ENCODE measurements at regions not wholly inside any gene's neighbourhood (a gene's known extent, or its start where the extent isn't known, plus 50 kb on each side); places are given as distances from the start of the nearest gene placed in this dataset.

DNA sequence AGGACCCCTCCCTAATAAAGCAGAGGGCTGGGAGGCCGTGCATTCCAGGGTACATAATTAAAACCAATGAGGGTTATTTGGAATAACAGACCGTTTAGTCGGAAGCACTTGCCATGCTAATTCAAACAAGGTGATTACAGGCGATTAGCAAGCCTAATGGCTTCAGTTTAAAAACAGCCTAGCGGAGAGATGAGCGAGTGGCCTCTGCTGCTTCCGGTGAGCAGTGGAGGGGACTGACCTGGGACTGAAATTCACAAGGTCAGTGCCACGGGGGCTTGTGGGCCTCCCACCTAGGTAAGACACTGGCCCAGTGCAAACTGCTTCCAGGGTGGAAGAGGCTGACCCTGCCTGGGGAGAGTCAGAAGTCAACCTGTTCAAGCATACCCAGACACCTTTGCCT is 56.8 kb upstream of the ALX4 start:
- BruUV-seq (replicated peaks) = no TSS peak

GRCh38 chr11:44367452-44367851 is 57.5 kb upstream of the ALX4 start:
- intact Hi-C loops (cut with micrococcal nuclease; ENCODE audit: unreplicated experiment) = no loop called here
- POLR2A ChIA-PET = no interaction called here
- in situ Hi-C loops (cut with MboI) = no loop called here
- SMC1A ChIA-PET (ENCODE audit: uncharacterized antibody, unreplicated experiment) = no interaction called here
- no TSS peak for BruUV-seq (replicated peaks)
- no peaks in the 10 kb centered on the region for H4K20me1 ChIP-seq (ENCODE audit: control insufficient read depth, insufficient read depth)
- H3K4me2 ChIP-seq (ENCODE audit: control insufficient read depth, insufficient read depth) = no peak overlapping the region
- H3K9me3 ChIP-seq (replicated peaks; ENCODE audit: control insufficient read depth, insufficient read depth, low read length) = no peaks in the 10 kb centered on the region; the same call in 2 of the 3 replicates
- no peak overlapping the region for H3K9ac ChIP-seq (ENCODE audit: control insufficient read depth, insufficient read depth, low read length)
- H3K27me3 ChIP-seq (replicated peaks in 1 of 2; ENCODE audit: control insufficient read depth in 2 of 2, insufficient read depth in 2 of 2, low read length in 1 of 2) = no peaks in the 10 kb centered on the region; a peak in 1 of 4 replicates
- RAD21 ChIA-PET (ENCODE audit: unreplicated experiment) = no interaction called here
- no peak for DNase-seq (ENCODE audit: low read depth, low spot score)
- H3K36me3 ChIP-seq (ENCODE audit: control insufficient read depth in 2 of 2, insufficient read depth in 2 of 2, low read length in 1 of 2) = no peaks in the 10 kb centered on the region
- no peak overlapping the region for H3K27ac ChIP-seq (ENCODE audit: control insufficient read depth, insufficient read depth)
- no peaks in the 10 kb centered on the region for H3K4me1 ChIP-seq (ENCODE audit: control insufficient read depth, insufficient read depth, low read length)
- H2AFZ ChIP-seq (ENCODE audit: control insufficient read depth, low read depth, low read length) = no peak overlapping the region
- no peak for FAIRE-seq
- no peak overlapping the region for H3K4me3 ChIP-seq
- CTCF ChIA-PET = no interaction called here
- ATAC-seq = no peak
- WGBS (ENCODE audit: insufficient coverage, insufficient replicate concordance, low lambda C conversion rate, missing lambda C conversion rate) = 24% methylated on average over 1 of the region's 1 CpG
- H3K79me2 ChIP-seq (ENCODE audit: control insufficient read depth, insufficient read depth, low read length) = no peaks in the 10 kb centered on the region
- TF ChIP-seq SMC3 (IDR thresholded peaks at IDR 0.05; ENCODE audit: borderline replicate concordance, low read length) (no peak), FOXK2 (IDR thresholded peaks at IDR 0.05) (no peak), SRF (IDR thresholded peaks at IDR 0.05; ENCODE audit: low read depth in 2 of 2, low read length in 2 of 2) (no peak), HDGF (IDR thresholded peaks at IDR 0.05) (no peak), IKZF1 (conservative IDR thresholded peaks at IDR 0.05) (no peak), SUZ12 (IDR thresholded peaks at IDR 0.05; ENCODE audit: unreplicated experiment) (no peak), HDAC6 (IDR thresholded peaks at IDR 0.05; ENCODE audit: unreplicated experiment) (no peak), POLR2A (IDR thresholded peaks at IDR 0.05; ENCODE audit: low read depth, low read length) (no peak), SMARCA5 (IDR thresholded peaks at IDR 0.05) (no peak), CHD2 (IDR thresholded peaks at IDR 0.05; ENCODE audit: borderline replicate concordance, low read depth, low read length) (no peak)
- TF ChIP-seq, protein P1, sequence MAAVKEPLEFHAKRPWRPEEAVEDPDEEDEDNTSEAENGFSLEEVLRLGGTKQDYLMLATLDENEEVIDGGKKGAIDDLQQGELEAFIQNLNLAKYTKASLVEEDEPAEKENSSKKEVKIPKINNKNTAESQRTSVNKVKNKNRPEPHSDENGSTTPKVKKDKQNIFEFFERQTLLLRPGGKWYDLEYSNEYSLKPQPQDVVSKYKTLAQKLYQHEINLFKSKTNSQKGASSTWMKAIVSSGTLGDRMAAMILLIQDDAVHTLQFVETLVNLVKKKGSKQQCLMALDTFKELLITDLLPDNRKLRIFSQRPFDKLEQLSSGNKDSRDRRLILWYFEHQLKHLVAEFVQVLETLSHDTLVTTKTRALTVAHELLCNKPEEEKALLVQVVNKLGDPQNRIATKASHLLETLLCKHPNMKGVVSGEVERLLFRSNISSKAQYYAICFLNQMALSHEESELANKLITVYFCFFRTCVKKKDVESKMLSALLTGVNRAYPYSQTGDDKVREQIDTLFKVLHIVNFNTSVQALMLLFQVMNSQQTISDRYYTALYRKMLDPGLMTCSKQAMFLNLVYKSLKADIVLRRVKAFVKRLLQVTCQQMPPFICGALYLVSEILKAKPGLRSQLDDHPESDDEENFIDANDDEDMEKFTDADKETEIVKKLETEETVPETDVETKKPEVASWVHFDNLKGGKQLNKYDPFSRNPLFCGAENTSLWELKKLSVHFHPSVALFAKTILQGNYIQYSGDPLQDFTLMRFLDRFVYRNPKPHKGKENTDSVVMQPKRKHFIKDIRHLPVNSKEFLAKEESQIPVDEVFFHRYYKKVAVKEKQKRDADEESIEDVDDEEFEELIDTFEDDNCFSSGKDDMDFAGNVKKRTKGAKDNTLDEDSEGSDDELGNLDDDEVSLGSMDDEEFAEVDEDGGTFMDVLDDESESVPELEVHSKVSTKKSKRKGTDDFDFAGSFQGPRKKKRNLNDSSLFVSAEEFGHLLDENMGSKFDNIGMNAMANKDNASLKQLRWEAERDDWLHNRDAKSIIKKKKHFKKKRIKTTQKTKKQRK (IDR thresholded peaks at IDR 0.05; ENCODE audit: low read depth, low read length) = no peak

More for the DNA sequence above, 56.8 kb upstream of the ALX4 start:
- intact Hi-C loops (cut with micrococcal nuclease; ENCODE audit: unreplicated experiment) (no loop called here), in situ Hi-C loops (cut with MboI) (no loop called here)
- H4K20me1 ChIP-seq (ENCODE audit: control insufficient read depth, insufficient read depth) = no peaks in the 10 kb centered on the region
- FAIRE-seq = no peak
- no peak overlapping the region for H3K4me2 ChIP-seq (ENCODE audit: control insufficient read depth, insufficient read depth)
- H3K27ac ChIP-seq (ENCODE audit: control insufficient read depth, insufficient read depth) = no peak overlapping the region
- DNase-seq (ENCODE audit: low read depth, low spot score) = no peak
- H3K9ac ChIP-seq (ENCODE audit: control insufficient read depth, insufficient read depth, low read length) = no peak overlapping the region
- CTCF ChIA-PET = no interaction called here
- no peak for ATAC-seq
- H3K4me1 ChIP-seq (ENCODE audit: control insufficient read depth, insufficient read depth, low read length) = no peaks in the 10 kb centered on the region
- H2AFZ ChIP-seq (ENCODE audit: control insufficient read depth, low read depth, low read length) = no peak overlapping the region
- RAD21 ChIA-PET (ENCODE audit: unreplicated experiment) = no interaction called here
- no peaks in the 10 kb centered on the region for H3K36me3 ChIP-seq (ENCODE audit: control insufficient read depth in 2 of 2, insufficient read depth in 2 of 2, low read length in 1 of 2)
- H3K79me2 ChIP-seq (ENCODE audit: control insufficient read depth, insufficient read depth, low read length) = no peaks in the 10 kb centered on the region
- 40% methylated on average over 8 of the region's 8 CpGs for WGBS (ENCODE audit: insufficient coverage, insufficient replicate concordance, low lambda C conversion rate, missing lambda C conversion rate)
- no peaks in the 10 kb centered on the region; the same call in 2 of the 3 replicates for H3K9me3 ChIP-seq (replicated peaks; ENCODE audit: control insufficient read depth, insufficient read depth, low read length)
- TF ChIP-seq PML (IDR thresholded peaks at IDR 0.05; ENCODE audit: low read length) (no peak), TCF3 (IDR thresholded peaks at IDR 0.05; ENCODE audit: borderline replicate concordance, insufficient read depth, low read depth, low read length) (no peak), FOXM1 (IDR thresholded peaks at IDR 0.05; ENCODE audit: low read depth, low read length) (no peak), IKZF1 (conservative IDR thresholded peaks at IDR 0.05) (no peak), TCF12 (IDR thresholded peaks at IDR 0.05; ENCODE audit: low read depth, low read length) (no peak), GABPA (IDR thresholded peaks at IDR 0.05; ENCODE audit: low read depth) (no peak), NR2F1 (conservative IDR thresholded peaks at IDR 0.05) (no peak), EP300 (IDR thresholded peaks at IDR 0.05; ENCODE audit: borderline replicate concordance in 1 of 2, control insufficient read depth in 1 of 2, low read depth in 2 of 2, low read length in 2 of 2) (no peak), STAT3 (IDR thresholded peaks at IDR 0.05; ENCODE audit: low read depth, low read length) (no peak), RB1 (IDR thresholded peaks at IDR 0.05; ENCODE audit: borderline replicate concordance) (no peak)
- TF ChIP-seq, protein P2, sequence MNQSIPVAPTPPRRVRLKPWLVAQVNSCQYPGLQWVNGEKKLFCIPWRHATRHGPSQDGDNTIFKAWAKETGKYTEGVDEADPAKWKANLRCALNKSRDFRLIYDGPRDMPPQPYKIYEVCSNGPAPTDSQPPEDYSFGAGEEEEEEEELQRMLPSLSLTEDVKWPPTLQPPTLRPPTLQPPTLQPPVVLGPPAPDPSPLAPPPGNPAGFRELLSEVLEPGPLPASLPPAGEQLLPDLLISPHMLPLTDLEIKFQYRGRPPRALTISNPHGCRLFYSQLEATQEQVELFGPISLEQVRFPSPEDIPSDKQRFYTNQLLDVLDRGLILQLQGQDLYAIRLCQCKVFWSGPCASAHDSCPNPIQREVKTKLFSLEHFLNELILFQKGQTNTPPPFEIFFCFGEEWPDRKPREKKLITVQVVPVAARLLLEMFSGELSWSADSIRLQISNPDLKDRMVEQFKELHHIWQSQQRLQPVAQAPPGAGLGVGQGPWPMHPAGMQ (IDR thresholded peaks at IDR 0.05; ENCODE audit: borderline replicate concordance) = no peak
- H3K27me3 ChIP-seq (replicated peaks in 1 of 2; ENCODE audit: control insufficient read depth in 2 of 2, insufficient read depth in 2 of 2, low read length in 1 of 2) = no peaks in the 10 kb centered on the region; a peak in 1 of 4 replicates
- no peak overlapping the region for H3K4me3 ChIP-seq
- POLR2A ChIA-PET = no interaction called here
- SMC1A ChIA-PET (ENCODE audit: uncharacterized antibody, unreplicated experiment) = no interaction called here

Data from GM12878 (cell line).